ENCODE measurements at regions not wholly inside any gene's neighbourhood (a gene's known extent, or its start where the extent isn't known, plus 50 kb on each side); places are given as distances from the start of the nearest gene placed in this dataset.
"Not testable (repeated sequence)": the region's sequence is repeated elsewhere in the genome, so short reads cannot be mapped to it uniquely, and the experiment has no call there.

DNA sequence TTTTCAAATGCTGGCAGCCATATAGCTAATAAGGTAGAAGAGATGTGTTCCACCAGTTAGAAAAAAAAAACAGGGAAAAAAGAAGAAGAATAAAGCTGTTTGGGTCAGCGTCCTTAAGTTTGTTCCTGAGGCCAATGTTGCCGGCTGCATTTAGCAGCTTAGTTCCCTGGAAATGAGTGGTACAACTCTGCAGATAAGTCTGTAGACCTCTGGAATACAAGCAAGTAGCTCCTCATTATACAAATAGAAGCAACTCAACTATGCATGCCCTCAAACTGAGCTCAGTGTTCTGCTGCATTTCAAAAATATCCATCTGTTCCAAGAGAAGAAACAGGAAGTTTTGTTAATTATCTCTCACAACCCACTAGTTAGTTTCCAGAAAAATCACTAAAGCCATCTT, 181.2 kb upstream of the PKN2 start:
- TF ChIP-seq, protein P1, sequence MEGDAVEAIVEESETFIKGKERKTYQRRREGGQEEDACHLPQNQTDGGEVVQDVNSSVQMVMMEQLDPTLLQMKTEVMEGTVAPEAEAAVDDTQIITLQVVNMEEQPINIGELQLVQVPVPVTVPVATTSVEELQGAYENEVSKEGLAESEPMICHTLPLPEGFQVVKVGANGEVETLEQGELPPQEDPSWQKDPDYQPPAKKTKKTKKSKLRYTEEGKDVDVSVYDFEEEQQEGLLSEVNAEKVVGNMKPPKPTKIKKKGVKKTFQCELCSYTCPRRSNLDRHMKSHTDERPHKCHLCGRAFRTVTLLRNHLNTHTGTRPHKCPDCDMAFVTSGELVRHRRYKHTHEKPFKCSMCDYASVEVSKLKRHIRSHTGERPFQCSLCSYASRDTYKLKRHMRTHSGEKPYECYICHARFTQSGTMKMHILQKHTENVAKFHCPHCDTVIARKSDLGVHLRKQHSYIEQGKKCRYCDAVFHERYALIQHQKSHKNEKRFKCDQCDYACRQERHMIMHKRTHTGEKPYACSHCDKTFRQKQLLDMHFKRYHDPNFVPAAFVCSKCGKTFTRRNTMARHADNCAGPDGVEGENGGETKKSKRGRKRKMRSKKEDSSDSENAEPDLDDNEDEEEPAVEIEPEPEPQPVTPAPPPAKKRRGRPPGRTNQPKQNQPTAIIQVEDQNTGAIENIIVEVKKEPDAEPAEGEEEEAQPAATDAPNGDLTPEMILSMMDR (IDR thresholded peaks at IDR 0.05; ENCODE audit: control extremely low read depth, extremely low read depth, low read depth, missing control alignments), result no peak
- DNase-seq (ENCODE audit: extremely low spot score), result no peak
- CTCF ChIA-PET, result no interaction called here
- POLR2A ChIA-PET, result no interaction called here

DNA sequence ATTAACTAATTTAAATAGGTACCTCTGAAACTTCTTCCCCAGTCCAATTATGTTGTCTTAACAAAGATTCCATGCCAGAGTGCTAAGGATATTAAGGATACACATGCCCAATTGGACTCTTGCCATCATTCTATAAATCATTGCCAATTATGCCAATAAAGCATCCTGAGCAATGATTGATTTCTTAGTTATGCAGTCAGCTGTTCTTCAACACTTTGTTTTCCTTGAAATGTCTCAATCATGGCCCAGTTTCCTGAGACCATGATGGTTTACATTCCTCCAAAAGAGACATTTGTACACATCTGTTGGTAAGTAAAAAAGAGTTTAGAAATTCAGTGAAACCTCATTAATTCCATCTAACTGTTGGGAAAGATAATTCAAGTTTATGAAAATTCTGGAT, 180.4 kb upstream of the PKN2 start:
- POLR2A ChIA-PET, result no interaction called here
- CTCF ChIA-PET, result no interaction called here
- no peak for DNase-seq (ENCODE audit: extremely low spot score)
- TF ChIP-seq, protein P1 (IDR thresholded peaks at IDR 0.05; ENCODE audit: control extremely low read depth, extremely low read depth, low read depth, missing control alignments), result no peak

DNA sequence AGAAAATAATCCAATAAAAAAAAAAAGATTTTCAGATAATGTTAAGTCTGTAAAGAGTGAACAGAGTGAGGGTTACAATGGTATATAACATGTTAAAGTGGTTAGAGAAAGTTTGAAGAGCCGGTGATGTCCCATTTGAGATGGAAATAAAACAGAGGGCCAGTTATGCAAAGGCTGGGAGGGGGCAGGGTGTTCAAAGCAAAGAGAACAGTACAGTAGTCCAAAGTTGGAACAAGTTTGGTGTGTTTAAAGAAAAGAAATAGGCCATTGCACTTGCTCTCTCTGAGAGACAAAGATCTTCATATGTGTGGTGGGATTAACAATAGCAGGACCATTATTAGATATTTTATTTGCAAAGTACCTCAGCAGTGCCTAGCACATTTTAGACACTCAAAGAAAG, 179.5 kb upstream of the PKN2 start:
- TF ChIP-seq, protein P1 (IDR thresholded peaks at IDR 0.05; ENCODE audit: control extremely low read depth, extremely low read depth, low read depth, missing control alignments), result no peak
- POLR2A ChIA-PET, result no interaction called here
- DNase-seq (ENCODE audit: extremely low spot score), result no peak
- CTCF ChIA-PET, result no interaction called here

DNA sequence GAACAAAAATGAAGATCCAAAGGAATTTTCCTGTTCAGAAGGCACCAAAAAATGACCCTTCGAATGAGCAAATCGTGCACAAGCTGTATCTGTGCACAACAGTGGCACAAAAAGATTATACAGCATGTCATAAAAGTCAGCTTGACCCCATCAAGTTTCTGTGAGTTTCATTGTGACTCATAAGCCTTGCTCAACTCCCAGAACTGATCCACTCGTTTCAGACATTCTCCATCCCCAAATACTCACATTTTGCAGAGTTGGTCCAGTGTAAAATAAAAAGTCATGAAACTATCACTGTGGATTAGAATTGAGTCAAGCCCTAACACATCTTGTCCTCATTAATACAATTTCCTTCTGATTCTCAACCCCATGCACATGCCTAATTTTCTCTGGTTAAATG, 174.7 kb upstream of the PKN2 start:
- DNase-seq (ENCODE audit: extremely low spot score), result no peak
- CTCF ChIA-PET, result interaction anchor here (0.8 to 2.0 kb wide), 2 partner anchors 11 to 41 kb away, joined by 3 to 5 read pairs; no protein-coding TSS in a partner anchor
- TF ChIP-seq, protein P1 (IDR thresholded peaks at IDR 0.05; ENCODE audit: control extremely low read depth, extremely low read depth, low read depth, missing control alignments), result no peak
- POLR2A ChIA-PET, result no interaction called here

DNA sequence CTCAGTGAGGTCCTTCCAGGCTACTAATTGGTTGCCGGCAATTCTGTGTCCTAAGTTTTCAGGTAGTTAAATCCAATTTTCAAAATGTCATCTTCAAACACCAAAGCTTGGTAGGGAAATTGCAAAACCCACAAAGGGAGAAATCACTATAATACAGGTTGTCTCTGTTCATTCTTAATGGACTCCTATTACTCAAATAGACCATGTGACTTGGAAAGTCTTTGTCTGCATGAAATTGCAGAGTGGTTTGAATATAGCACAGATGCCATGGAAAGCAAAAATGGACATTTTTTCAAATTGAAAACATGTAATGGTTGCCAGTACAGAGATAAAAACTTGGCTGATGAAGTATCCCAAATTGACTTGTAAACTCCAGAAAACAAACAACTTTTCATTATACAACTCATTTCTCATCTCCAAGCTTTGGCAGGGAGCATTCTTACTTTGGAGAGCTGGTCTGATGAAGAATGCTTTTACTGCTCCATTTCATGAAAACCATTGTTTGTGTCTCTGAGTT, 169.5 kb upstream of the PKN2 start:
- CTCF ChIA-PET, result no interaction called here
- no peak for DNase-seq (ENCODE audit: extremely low spot score)
- TF ChIP-seq, protein P1 (IDR thresholded peaks at IDR 0.05; ENCODE audit: control extremely low read depth, extremely low read depth, low read depth, missing control alignments), result no peak
- POLR2A ChIA-PET, result no interaction called here

DNA sequence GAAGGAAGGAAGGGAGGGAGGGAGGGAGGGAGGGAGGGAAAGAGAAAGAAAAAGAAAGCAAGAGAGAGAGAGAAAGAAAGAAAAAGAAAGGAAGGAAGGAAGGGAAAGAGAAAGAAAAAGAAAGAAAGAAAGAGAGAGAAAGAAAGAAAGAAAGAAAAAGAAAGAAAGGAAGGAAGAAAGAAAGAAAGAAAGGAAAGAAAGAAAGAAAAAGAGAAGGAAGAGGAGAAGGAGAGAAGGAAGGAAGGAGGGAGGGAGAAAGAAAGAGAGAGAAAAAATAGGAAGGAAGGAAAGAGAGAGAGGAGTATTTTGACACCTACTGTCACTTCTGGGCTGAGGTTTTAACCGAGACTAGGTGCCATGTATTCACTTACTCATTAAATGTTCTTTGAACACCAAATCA, 166.6 kb upstream of the PKN2 start:
- CTCF ChIA-PET; DNase-seq (ENCODE audit: extremely low spot score); POLR2A ChIA-PET: not testable (repeated sequence)

DNA sequence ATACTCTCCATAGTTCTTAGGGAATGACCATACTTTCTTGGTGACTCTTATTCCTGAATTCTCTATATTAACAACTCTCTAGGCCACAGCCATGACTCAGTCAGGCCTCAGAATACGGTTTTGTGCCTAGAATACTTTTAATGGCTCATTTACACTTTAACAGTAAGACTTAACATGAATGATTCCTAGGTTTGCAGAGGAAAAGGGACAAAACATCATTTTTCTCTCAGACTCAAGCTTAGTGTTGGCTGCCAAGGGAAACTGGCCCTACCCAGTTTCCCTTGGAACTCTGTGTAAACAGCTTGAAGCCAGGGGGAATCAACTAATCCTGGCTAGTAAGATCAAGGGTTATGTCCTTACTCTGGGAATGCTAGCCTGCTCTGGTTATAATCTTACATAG, 164.9 kb upstream of the PKN2 start:
- ChIA-PET CTCF (interaction anchor here (1.5 to 2.2 kb wide), 2 partner anchors 10 to 39 kb away, joined by 3 to 5 read pairs; no protein-coding TSS in a partner anchor), POLR2A (no interaction called here)
- TF ChIP-seq, protein P1 (IDR thresholded peaks at IDR 0.05; ENCODE audit: control extremely low read depth, extremely low read depth, low read depth, missing control alignments), result no peak
- DNase-seq (ENCODE audit: extremely low spot score), result no peak

Data from GM10248 (cell line).